Thyroid gland (tissue), 4 donors: ENCODE measurements at regions not wholly inside any gene's neighbourhood (a gene's known extent, or its start where the extent isn't known, plus 50 kb on each side); places are given as distances from the start of the nearest gene placed in this dataset.
"Not testable (repeated sequence)": the region's sequence is repeated elsewhere in the genome, so short reads cannot be mapped to it uniquely, and the experiment has no call there.

Source experiments
- DNase-seq, 2 donors: peaks; one replicate each; pipeline ENCODE4 v3.0.0-alpha.2; 2019
- H3K27ac ChIP-seq, 3 donors: fragments of 200-600 bp; sonication (generic); 1 replicate in 2 of 3; 2 replicates in 1 of 3; pipeline ENCODE4 v1.5.1; 2016 to 2019; ENCODE audit warnings: mild to moderate bottlenecking in 1 of 3, moderate library complexity in 1 of 3
- H3K27me3 ChIP-seq: fragments of 200-600 bp; sonication (generic); one replicate; pipeline ENCODE4 v1.5.1; 2019
- H3K36me3 ChIP-seq, 2 donors: fragments of 200-600 bp; sonication (generic); one replicate each; pipeline ENCODE4 v1.5.1; 2016 to 2019
- H3K4me1 ChIP-seq, 2 donors: fragments of 200-600 bp; sonication (generic); one replicate each; pipeline ENCODE4 v1.5.1; 2017 to 2019
- H3K4me3 ChIP-seq, 3 donors: fragments of 200-600 bp; sonication (generic); replicated peaks in 1 of 3; 1 replicate in 2 of 3; 2 replicates in 1 of 3; pipeline ENCODE4 v1.5.1; 2016; ENCODE audit warnings: mild to moderate bottlenecking in 1 of 3
- H3K9me3 ChIP-seq: fragments of 200-600 bp; sonication (generic); one replicate; pipeline ENCODE4 v1.5.1; 2017
- POLR2A ChIP-seq, 2 donors: fragments of 450-650 bp; IDR thresholded peaks; one replicate each; pipeline ENCODE4 v1.6.1; 2017; ENCODE audit warnings: antibody characterized with exemption in 2 of 2, mild to moderate bottlenecking in 2 of 2, moderate library complexity in 1 of 2
- WGBS, 2 donors: methylation state at CpG; one replicate each; pipeline ENCODE4 v1.1.5; 2017; 5-methylcytosine and 5-hydroxymethylcytosine counted together
- intact Hi-C: fragments of 100-400 bp; cut with DNase I; formaldehyde crosslinking; loops from one replicate; pipeline ENCODE4 v1.15.1; 2023
- TF ChIP-seq, protein P1 (sequence below), 6 experiments: fragments of 200-600 bp in 3 of 6; fragments of 450-650 bp in 3 of 6; sonication (generic) in 3 of 6; IDR thresholded peaks; one replicate each; pipeline ENCODE4 v1.5.1; 2016 to 2019; ENCODE audit warnings: antibody characterized with exemption in 6 of 6, mild to moderate bottlenecking in 2 of 6, inconsistent platforms in 1 of 6, moderate library complexity in 1 of 6

DNA sequence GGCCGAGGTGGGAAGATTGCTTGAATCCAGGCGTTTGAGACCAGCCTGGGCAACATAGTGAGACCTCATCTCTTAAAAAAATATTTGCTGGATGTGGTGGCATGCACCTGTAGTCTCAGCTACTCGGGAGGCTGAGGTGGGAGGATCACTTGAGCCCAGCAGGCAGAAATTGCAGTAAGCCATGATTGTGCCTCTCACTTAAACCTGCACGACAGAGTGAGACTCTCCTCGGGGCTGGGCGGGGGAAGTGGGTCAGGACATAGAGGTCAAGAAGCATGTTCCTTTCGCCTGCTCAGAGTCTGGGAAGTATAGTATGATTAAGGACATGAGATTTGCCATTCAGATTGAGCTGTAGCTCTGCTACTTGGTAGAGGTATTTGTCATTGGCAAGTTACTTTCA lies 52.3 kb downstream of the SEPTIN7 start:
- DNase-seq, H3K4me1 ChIP-seq, H3K4me3 ChIP-seq, intact Hi-C loops, H3K27ac ChIP-seq, H3K27me3 ChIP-seq, H3K36me3 ChIP-seq, H3K9me3 ChIP-seq: not testable (repeated sequence)
- 86 to 94% methylated on average over 7 of the region's 7 CpGs for WGBS, 2 donors

DNA sequence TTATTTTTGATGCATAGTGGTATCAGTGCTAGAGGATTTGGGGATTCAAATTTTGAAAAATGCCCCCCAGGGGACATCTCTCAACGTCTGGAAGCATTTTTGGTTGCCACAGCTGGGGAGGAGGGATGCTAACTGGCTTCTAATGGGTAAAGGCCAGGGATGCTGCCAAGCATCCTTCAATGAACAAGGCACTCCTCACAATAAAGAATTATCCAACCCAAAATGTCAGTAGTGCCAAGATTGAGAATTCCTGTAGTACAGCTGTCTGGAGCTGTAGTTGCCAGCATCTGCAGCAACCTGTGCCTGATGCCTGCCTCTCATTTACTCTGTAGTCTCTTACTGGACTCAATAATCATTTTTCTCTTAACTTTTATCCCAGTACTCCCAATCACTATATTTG lies 53.5 kb downstream of the SEPTIN7 start:
- intact Hi-C loops, result no loop called here
- Histone ChIP-seq H3K4me1 (no peaks in the 10 kb centered on the region), H3K27ac (no peak overlapping the region), H3K4me3 (no peak overlapping the region), H3K36me3 (no peaks in the 10 kb centered on the region), H3K27me3 (no peaks in the 10 kb centered on the region), H3K9me3 (no peaks in the 10 kb centered on the region)
- TF ChIP-seq, protein P1, sequence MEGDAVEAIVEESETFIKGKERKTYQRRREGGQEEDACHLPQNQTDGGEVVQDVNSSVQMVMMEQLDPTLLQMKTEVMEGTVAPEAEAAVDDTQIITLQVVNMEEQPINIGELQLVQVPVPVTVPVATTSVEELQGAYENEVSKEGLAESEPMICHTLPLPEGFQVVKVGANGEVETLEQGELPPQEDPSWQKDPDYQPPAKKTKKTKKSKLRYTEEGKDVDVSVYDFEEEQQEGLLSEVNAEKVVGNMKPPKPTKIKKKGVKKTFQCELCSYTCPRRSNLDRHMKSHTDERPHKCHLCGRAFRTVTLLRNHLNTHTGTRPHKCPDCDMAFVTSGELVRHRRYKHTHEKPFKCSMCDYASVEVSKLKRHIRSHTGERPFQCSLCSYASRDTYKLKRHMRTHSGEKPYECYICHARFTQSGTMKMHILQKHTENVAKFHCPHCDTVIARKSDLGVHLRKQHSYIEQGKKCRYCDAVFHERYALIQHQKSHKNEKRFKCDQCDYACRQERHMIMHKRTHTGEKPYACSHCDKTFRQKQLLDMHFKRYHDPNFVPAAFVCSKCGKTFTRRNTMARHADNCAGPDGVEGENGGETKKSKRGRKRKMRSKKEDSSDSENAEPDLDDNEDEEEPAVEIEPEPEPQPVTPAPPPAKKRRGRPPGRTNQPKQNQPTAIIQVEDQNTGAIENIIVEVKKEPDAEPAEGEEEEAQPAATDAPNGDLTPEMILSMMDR (IDR thresholded peaks at IDR 0.05), result no peak
- no peak for TF ChIP-seq POLR2A (IDR thresholded peaks at IDR 0.05)
- DNase-seq, result no peak
- WGBS, 2 donors, result 69 to 81% methylated on average over 1 of the region's 1 CpG

DNA sequence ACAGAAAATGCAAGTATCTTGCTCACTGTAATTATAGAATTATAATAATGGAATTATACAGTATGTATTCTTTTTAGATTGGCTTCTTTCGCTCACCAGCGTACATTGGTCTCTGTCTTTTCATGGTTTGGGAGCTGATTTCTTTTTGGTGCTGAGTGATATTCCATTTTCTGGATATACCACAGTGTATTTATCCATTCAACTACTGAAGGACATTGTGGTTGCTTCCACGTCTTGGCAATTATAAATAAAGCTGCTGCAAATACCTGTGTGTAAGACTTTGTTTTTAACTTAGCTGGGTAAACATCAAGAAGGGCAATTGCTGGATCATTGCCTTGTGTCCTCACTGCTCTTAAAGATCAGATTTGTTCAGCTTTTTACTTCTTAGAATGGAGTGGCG lies 55.3 kb downstream of the SEPTIN7 start:
- no peak overlapping the region for H3K27ac ChIP-seq
- H3K4me3 ChIP-seq, result no peak overlapping the region
- intact Hi-C loops, result no loop called here
- H3K9me3 ChIP-seq, result no peaks in the 10 kb centered on the region
- no peak for DNase-seq
- TF ChIP-seq POLR2A (IDR thresholded peaks at IDR 0.05), result no peak
- TF ChIP-seq, protein P1 (IDR thresholded peaks at IDR 0.05), result no peak
- 73 to 75% methylated on average over 4 of the region's 4 CpGs for WGBS, 2 donors
- H3K36me3 ChIP-seq, result no peaks in the 10 kb centered on the region
- H3K4me1 ChIP-seq, result no peaks in the 10 kb centered on the region
- no peaks in the 10 kb centered on the region for H3K27me3 ChIP-seq

DNA sequence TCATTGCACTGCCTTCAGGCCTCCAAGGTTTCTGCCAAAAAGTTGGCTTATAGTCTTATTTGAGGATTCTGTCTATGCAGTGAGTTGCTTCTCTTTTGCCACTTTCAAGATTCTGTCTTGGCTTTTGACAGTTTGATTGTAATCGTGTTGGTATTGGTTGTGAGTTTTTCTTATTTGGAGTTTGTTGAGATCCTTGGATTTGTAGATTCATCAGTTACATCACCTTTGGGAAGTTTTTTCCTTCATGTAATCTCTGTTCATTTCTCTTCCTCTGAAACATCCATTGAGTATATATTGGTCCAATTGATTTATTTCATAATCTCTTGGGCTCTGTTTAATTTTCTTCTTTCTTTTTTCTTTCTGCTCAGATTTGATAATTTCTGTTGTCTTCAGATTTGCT lies 59.8 kb downstream of the SEPTIN7 start:
- intact Hi-C loops, result no loop called here

DNA sequence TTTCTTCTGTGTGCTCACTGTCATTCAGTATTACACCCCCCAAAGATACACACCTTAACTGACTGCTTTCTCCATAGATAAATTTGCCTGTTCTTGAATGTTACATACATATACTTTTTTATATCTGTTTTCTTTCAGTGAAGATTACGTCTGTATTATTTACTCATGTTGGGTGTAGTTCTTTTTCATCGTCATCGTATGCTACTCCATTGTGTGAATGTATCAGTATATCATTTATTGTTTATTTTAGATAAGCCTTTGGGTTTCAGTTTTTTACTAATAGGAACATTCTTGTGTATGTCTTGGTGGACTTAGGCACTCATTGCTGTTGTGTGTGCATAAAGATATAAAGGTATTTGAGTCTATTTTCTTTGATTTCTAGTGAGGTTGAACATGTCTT lies 64.4 kb downstream of the SEPTIN7 start:
- H3K27ac ChIP-seq, result no peak overlapping the region
- no peak for DNase-seq
- no peak overlapping the region for H3K4me3 ChIP-seq
- 88 to 89% methylated on average over 3 of the region's 3 CpGs for WGBS, 2 donors
- H3K9me3 ChIP-seq, result no peaks in the 10 kb centered on the region
- no peaks in the 10 kb centered on the region for H3K4me1 ChIP-seq
- intact Hi-C loops, result no loop called here
- peaks cover 0 to 3% of the 10 kb centered on the region in 2 donors for H3K36me3 ChIP-seq
- TF ChIP-seq, protein P1 (IDR thresholded peaks at IDR 0.05), result no peak
- TF ChIP-seq POLR2A (IDR thresholded peaks at IDR 0.05), result no peak
- no peaks in the 10 kb centered on the region for H3K27me3 ChIP-seq

More for the DNA sequence above, 59.8 kb downstream of the SEPTIN7 start:
- Histone ChIP-seq H3K36me3 (peaks cover 0 to 3% of the 10 kb centered on the region in 2 donors), H3K4me3 (no peak overlapping the region), H3K27me3 (no peaks in the 10 kb centered on the region), H3K4me1 (no peaks in the 10 kb centered on the region), H3K27ac (no peak overlapping the region), H3K9me3 (no peaks in the 10 kb centered on the region)
- DNase-seq, result no peak
- WGBS, 2 donors, result 93 to 98% methylated on average over 1 of the region's 1 CpG
- TF ChIP-seq, protein P1 (IDR thresholded peaks at IDR 0.05), result no peak
- TF ChIP-seq POLR2A (IDR thresholded peaks at IDR 0.05), result no peak

DNA sequence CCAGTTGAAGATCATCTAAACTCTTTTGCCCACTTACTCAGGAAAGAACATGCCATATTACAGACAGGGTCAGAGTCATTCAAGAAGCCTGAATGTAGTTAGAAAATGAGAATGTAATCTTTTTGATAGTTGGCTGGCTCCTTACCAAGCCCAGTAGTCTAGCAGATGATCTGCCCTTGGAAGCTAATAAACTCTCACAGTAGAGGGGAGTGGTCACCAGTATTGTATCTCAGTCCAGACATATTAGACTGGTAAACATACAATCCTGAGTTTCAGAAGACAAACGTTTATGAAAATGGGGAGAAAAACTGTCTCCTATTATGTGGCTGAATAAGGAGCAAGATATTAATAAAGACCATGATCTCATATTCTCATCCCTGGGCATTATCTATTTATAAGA lies 65.3 kb downstream of the SEPTIN7 start:
- intact Hi-C loops, result no loop called here
- Histone ChIP-seq H3K4me1 (no peaks in the 10 kb centered on the region), H3K27ac (no peak overlapping the region), H3K27me3 (no peaks in the 10 kb centered on the region), H3K9me3 (no peaks in the 10 kb centered on the region), H3K4me3 (no peak overlapping the region), H3K36me3 (peaks cover 0 to 3% of the 10 kb centered on the region in 2 donors)
- WGBS, 2 donors, result 65 to 70% methylated on average over 1 of the region's 1 CpG
- TF ChIP-seq, protein P1 (IDR thresholded peaks at IDR 0.05), result no peak
- TF ChIP-seq POLR2A (IDR thresholded peaks at IDR 0.05), result no peak
- no peak for DNase-seq

DNA sequence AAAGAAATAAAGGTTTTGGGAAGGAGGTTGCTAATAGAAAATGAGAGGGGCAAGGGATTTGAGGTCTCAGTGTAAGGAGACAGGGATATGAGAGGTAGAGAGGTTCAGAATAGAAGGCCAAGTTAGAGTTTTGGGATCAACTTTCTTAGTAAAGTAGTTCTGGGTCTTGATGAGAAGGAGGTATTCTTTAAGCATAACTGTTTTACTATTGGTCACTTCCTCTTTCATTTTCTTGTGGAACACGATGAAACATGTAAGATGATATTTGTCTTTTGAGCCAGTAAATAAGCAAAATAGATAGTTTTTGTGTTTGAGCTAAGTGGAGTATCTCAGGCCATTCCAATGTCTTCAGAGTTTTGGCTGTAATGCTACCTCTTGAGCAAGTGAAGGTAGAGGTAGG lies 68.3 kb downstream of the SEPTIN7 start:
- intact Hi-C loops, DNase-seq, H3K9me3 ChIP-seq, H3K4me1 ChIP-seq, H3K36me3 ChIP-seq, H3K27ac ChIP-seq, H3K27me3 ChIP-seq, H3K4me3 ChIP-seq: not testable (repeated sequence)
- WGBS, 2 donors, result 60 to 71% methylated on average over 1 of the region's 1 CpG
